Lower leg skin (tissue), 4 donors: ENCODE measurements at regions not wholly inside any gene's neighbourhood (a gene's known extent, or its start where the extent isn't known, plus 50 kb on each side); places are given as distances from the start of the nearest gene placed in this dataset.

ENCODE experiments used
- DNase-seq, 2 donors: peaks; one replicate each; pipeline ENCODE4 v3.0.0-alpha.2; 2019; ENCODE audit warnings: low spot score in 2 of 2
- H3K4me3 ChIP-seq: fragments of 200-600 bp; sonication (generic); 2 replicates; pipeline ENCODE4 v1.5.1; 2017; ENCODE audit warnings: mild to moderate bottlenecking, low read depth; ENCODE audit not compliant: poor library complexity, severe bottlenecking
- POLR2A ChIP-seq, 2 donors: fragments of 450-650 bp; IDR thresholded peaks; one replicate each; pipeline ENCODE4 v1.6.1; 2016 to 2017; ENCODE audit warnings: antibody characterized with exemption in 2 of 2, mild to moderate bottlenecking in 1 of 2, moderate library complexity in 1 of 2
- WGBS, 2 donors: methylation state at CpG; one replicate each; pipeline ENCODE4 v1.1.5; 2018; 5-methylcytosine and 5-hydroxymethylcytosine counted together
- intact Hi-C: fragments of 100-400 bp; cut with DNase I; formaldehyde crosslinking; loops from one replicate; pipeline ENCODE4 v1.15.0; 2023; ENCODE audit warnings: low total_unique reads
- TF ChIP-seq, protein P1 (sequence below), 3 donors: fragments of 450-650 bp; IDR thresholded peaks; one replicate each; pipeline ENCODE4 v1.5.1; 2016; ENCODE audit warnings: antibody characterized with exemption in 3 of 3, mild to moderate bottlenecking in 3 of 3, moderate library complexity in 2 of 3

DNA sequence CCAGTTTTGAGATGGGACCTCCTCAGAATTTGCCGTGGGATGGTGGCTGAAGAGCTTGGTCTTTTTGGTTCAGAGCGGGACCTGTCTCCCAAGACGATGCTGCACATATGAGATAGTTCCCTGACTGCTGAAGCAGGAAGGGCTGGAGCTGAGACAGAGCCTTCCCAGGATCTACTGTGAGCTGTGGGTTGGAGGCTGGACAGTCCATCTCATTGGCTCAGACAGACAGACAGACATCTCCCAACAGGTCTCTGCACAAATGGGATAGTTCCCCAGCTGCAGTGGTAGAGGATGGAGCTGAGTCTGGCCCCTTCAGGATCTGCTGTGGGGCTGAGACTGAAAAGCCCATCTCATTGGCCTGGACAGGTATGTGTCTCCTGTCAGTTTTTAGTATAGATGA, 1145.6 kb upstream of the CADM2 start:
- H3K4me3 ChIP-seq, result no peak overlapping the region
- TF ChIP-seq POLR2A (IDR thresholded peaks at IDR 0.05), result no peak
- TF ChIP-seq, protein P1, sequence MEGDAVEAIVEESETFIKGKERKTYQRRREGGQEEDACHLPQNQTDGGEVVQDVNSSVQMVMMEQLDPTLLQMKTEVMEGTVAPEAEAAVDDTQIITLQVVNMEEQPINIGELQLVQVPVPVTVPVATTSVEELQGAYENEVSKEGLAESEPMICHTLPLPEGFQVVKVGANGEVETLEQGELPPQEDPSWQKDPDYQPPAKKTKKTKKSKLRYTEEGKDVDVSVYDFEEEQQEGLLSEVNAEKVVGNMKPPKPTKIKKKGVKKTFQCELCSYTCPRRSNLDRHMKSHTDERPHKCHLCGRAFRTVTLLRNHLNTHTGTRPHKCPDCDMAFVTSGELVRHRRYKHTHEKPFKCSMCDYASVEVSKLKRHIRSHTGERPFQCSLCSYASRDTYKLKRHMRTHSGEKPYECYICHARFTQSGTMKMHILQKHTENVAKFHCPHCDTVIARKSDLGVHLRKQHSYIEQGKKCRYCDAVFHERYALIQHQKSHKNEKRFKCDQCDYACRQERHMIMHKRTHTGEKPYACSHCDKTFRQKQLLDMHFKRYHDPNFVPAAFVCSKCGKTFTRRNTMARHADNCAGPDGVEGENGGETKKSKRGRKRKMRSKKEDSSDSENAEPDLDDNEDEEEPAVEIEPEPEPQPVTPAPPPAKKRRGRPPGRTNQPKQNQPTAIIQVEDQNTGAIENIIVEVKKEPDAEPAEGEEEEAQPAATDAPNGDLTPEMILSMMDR (IDR thresholded peaks at IDR 0.05), result no peak
- intact Hi-C loops, result no loop called here
- peak in 1 of 2 donors; percentile 54 for DNase-seq
- 88 to 100% methylated on average over 3 of the region's 3 CpGs for WGBS, 2 donors

- intact Hi-C loops, result no loop called here
- no peak overlapping the region for H3K4me3 ChIP-seq
- DNase-seq, result no peak
- 84 to 98% methylated on average over 1 of the region's 1 CpG for WGBS, 2 donors
- TF ChIP-seq POLR2A (IDR thresholded peaks at IDR 0.05), result no peak
- TF ChIP-seq, protein P1 (IDR thresholded peaks at IDR 0.05), result no peak
Observed at GRCh38 chr3:83816653-83817052, 1142.1 kb upstream of the CADM2 start.

DNA sequence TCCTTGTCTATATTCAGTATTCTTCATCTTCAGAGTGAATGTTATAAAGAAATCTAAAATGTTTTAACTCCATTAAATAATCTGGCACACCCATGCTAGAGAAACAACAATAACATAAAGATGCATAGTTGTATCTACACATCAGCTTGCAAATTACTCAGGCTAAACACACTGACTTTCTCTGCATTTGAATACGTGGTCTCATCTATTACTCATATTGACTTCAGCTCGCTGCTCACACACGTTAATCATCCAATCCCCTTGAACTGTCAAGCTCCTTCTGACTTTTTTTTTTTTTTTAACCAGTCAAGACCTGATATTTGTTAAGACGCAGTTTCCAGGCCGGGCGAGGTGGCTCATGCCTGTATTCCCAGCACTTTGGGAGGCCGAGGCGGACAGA, 1137.3 kb upstream of the CADM2 start:
- intact Hi-C loops, result no loop called here
- 57 to 61% methylated on average over 8 of the region's 8 CpGs for WGBS, 2 donors
- no peak overlapping the region for H3K4me3 ChIP-seq
- no peak for DNase-seq
- TF ChIP-seq, protein P1 (IDR thresholded peaks at IDR 0.05), result no peak
- TF ChIP-seq POLR2A (IDR thresholded peaks at IDR 0.05), result no peak

DNA sequence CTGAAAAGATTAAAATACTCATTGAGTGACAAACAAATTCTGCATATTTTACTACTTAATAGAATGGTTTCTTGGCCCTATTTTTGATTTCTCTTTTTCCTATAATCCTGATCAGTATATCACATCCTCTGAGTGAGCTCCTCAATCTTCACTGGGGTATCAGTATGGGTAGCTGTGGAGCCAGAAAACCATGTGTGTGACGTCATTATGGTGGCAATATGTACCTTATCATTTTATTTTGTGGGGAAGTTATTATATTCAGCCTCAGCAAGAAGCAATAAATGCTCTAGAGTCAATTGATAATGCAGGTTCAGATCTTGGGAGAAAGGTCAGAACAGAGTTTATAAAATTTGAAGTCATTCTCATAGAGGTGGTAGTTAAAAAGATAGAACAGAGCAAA, 1135.7 kb upstream of the CADM2 start:
- no peak overlapping the region for H3K4me3 ChIP-seq
- intact Hi-C loops, result no loop called here
- TF ChIP-seq, protein P1 (IDR thresholded peaks at IDR 0.05), result no peak
- TF ChIP-seq POLR2A (IDR thresholded peaks at IDR 0.05), result no peak
- 65 to 69% methylated on average over 1 of the region's 1 CpG for WGBS, 2 donors
- no peak for DNase-seq

DNA sequence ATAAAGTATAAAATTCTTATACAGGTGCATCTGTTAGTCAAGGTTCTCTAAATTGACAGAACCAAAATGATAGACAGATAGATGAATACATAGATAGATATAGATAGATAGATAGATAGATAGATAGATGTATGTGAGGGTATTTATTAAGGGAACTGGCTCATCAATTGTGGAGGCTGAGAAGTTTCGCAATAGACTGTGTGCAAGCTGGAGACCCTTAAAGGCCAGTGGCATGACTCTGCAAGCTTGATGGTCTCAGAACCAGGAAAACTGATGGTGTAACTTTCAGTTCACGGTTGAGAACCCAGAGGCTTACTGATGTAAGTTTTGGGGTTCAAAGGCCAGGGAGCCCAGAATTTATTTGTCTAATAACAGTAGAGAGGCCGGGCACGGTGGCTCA, 1123.7 kb upstream of the CADM2 start:
- 92% methylated on average over 4 of the region's 4 CpGs for WGBS, 2 donors
- no peak for DNase-seq
- intact Hi-C loops, result no loop called here
- no peak for TF ChIP-seq POLR2A (IDR thresholded peaks at IDR 0.05)
- TF ChIP-seq, protein P1 (IDR thresholded peaks at IDR 0.05), result no peak
- H3K4me3 ChIP-seq, result no peak overlapping the region

DNA sequence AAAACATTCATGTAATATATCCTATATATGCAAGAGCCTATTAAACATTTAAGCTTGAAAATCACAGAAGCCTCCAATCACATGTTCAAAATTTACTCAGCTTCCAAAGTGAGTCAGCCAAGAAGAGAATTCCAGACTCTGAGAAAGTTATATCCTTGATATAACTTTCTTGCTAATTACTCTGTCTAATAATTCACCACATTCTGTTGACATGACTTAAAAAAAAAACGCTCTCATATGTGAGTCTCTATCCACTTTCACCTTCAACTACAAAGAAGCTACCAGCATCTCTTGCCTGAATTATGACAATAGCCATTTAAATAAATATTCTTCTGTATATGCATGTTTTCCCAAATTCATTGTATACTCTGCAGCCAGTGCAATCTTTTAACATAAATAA, 1116.3 kb upstream of the CADM2 start:
- H3K4me3 ChIP-seq, result no peak overlapping the region
- 69 to 75% methylated on average over 1 of the region's 1 CpG for WGBS, 2 donors
- no peak for TF ChIP-seq POLR2A (IDR thresholded peaks at IDR 0.05)
- TF ChIP-seq, protein P1 (IDR thresholded peaks at IDR 0.05), result no peak
- no peak for DNase-seq
- intact Hi-C loops, result no loop called here
